ENCODE measurements at regions not wholly inside any gene's neighbourhood (a gene's known extent, or its start where the extent isn't known, plus 50 kb on each side); places are given as distances from the start of the nearest gene placed in this dataset.
"Not testable (repeated sequence)": the region's sequence is repeated elsewhere in the genome, so short reads cannot be mapped to it uniquely, and the experiment has no call there.

DNA sequence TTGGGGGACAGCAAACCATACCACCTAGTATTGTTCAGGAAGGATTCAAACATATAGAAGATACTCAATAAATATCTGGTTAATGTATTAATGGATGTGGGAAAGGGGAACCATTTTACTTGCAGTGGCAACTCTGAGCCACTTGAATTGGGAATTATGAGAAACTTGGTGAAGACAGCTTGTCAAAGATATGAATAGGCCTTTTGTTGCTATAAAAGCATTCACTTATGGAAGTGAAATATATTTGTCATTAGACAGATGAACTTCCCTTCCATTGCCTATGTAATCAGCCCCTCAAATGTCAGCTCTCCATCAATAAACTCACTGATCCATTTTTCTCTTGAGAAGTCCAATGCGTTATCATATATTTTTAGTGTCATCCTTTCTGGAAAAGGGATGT lies 56.1 kb downstream of the GPR85 start:
- H3K4me3 ChIP-seq (ENCODE audit: low read length), result no peak overlapping the region
- no peak for DNase-seq (ENCODE audit: low read depth, low spot score)

DNA sequence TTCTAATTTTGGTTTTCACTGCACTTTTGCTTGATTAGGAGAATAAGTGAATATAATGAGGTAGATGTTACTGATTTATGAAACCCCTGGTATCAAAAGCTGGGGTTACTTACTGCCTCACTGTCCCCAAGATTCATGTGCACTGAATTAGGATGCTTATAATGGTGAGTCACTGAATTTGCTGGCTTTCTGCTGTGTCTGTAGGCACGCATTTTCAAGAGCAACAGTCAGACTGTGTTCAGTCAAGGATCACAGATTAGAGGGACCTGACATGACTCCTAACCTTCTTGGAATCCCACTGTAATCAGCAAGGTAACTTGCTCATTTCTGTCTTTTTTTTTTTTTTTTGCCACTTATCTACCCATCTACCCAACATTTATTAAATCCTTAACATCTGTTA lies 59.7 kb downstream of the GPR85 start:
- H3K4me3 ChIP-seq (ENCODE audit: low read length), result no peak overlapping the region
- no peak for DNase-seq (ENCODE audit: low read depth, low spot score)

DNA sequence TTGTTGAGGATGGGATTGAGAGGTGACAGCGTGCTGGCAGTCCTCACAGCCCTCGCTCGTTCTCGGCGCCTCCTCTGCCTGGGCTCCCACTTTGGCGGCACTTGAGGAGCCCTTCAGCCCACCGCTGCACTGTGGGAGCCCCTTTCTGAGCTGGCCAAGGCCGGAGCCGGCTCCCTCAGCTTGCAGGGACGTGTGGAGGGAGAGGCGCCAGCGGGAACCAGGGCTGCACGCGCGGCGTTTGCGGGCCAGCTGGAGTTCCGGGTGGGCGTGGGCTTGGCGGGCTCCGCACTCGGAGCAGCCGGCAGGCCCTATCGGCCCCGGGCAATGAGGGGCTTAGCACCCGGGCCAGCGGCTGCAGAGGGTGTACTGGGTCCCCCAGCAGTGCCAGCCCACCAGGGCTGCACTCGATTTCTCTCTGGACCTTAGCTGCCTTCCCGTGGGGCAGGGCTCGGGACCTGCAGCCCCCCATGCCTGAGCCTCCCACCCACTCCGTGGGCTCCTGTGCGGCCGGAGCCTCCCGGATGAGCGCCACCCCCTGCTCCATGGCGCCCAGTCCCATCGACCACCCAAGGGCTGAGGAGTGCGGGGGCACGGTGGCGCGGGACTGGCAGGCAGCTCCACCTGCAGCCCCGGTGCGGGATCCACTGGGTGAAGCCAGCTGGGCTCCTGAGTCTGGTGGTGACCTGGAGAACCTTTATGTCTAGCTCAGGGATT lies 69.3 kb downstream of the GPR85 start:
- H3K4me3 ChIP-seq (ENCODE audit: low read length); DNase-seq (ENCODE audit: low read depth, low spot score): not testable (repeated sequence)

DNA sequence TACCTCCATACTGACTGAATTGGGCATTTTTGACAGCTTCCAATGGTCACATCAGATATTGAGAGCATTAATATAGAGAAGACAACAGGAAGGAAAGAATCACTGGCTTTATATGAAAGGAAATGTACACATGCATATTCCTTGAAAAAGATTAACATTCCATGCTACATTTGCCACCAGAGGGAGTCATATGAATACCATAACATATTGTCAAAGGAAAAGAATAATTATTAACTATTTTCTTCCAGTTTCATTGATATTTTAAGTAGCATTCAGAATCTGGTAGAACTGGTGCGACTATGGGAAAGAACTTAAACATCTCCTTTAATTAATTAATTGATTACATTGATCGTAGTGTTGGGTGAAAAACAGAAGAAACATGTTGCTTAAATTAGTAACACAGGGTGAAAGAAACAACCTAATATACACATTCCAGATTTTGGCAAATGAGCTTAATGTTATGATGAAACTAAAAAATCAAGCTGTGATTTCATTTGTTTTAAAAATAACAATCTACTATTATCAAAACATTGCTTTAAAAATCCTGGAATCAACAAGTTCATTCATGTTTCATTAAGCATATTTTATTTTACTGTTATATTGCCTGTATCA lies 71.5 kb downstream of the GPR85 start:
- no peak for DNase-seq (ENCODE audit: low read depth, low spot score)
- no peak overlapping the region for H3K4me3 ChIP-seq (ENCODE audit: low read length)

DNA sequence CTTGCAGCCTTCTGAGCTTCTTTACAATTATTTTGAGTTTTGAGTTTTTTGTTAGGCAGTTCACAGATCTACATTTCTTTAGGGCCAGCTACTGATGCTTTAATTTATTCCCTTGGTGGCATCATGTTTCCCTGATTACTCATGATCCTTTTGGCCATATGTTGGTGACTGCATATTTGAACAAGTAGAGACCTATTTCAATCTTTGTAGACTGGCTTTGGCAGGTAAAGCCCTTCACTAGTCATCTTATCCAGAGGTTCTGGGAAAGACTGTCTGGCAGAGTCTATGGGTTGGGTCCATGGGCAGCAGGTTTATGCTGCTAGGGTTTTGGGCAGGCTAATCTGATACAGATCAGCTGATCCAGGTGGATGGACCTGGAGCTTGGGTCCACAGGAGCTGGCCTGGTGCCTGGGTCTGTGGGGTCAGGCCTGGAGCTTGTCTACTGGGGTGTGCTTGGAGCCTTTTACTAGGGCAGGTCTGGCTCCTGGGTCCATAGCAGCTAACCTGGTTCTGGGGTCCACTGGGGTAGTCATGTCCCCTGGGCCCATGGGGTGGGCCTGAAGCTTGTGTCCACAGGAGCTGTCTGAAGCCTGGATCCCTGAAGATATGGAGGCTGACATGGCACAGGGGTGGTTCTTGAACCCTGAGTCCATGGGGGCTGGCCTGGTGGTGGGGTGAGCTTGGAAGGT lies 72.7 kb downstream of the GPR85 start:
- H3K4me3 ChIP-seq (ENCODE audit: low read length), result no peak overlapping the region
- no peak for DNase-seq (ENCODE audit: low read depth, low spot score)

GRCh38 chr7:113012862-113013261 lies 73.8 kb downstream of the GPR85 start:
- H3K4me3 ChIP-seq (ENCODE audit: low read length); DNase-seq (ENCODE audit: low read depth, low spot score): not testable (repeated sequence)

DNA sequence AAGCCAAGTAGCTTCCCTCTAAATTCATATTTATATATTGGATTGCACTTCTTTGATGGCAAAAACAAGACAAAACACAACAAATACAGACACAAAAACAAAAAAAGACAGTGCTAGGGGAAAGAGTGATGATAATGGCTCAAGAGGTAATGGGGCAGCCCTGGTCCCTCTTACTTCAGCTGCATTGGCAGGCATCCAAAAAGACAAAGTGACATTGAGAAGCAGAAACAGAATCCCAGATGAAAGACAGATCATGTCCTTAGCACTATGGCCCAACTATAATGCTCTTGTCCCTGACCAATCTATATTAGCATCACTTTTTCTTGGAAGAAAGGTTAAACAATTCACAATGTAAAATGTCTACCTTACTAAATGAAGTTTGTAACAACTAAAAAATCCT lies 76.2 kb downstream of the GPR85 start:
- DNase-seq (ENCODE audit: low read depth, low spot score), result no peak
- H3K4me3 ChIP-seq (ENCODE audit: low read length), result no peak overlapping the region

DNA sequence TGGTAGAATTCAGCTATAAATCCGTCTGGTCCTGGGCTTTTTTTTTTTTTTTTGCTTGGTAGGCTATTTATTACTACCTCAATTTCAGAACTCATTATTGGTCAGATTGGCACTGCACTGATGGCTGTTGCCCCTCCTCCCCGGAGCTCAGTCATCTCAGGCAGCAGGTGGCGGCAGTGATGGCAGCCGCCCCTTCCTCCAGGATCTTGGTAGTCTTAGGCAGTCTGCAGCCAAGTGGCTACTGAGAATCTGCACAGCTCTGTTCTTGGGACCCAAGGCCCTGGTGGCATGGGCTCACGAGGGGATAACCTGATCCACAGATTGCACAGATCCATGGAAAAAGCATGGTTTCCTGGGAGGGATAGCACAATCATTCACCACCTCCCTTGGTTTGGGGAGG lies 77.9 kb downstream of the GPR85 start:
- H3K4me3 ChIP-seq (ENCODE audit: low read length), result no peak overlapping the region
- no peak for DNase-seq (ENCODE audit: low read depth, low spot score)

DNA sequence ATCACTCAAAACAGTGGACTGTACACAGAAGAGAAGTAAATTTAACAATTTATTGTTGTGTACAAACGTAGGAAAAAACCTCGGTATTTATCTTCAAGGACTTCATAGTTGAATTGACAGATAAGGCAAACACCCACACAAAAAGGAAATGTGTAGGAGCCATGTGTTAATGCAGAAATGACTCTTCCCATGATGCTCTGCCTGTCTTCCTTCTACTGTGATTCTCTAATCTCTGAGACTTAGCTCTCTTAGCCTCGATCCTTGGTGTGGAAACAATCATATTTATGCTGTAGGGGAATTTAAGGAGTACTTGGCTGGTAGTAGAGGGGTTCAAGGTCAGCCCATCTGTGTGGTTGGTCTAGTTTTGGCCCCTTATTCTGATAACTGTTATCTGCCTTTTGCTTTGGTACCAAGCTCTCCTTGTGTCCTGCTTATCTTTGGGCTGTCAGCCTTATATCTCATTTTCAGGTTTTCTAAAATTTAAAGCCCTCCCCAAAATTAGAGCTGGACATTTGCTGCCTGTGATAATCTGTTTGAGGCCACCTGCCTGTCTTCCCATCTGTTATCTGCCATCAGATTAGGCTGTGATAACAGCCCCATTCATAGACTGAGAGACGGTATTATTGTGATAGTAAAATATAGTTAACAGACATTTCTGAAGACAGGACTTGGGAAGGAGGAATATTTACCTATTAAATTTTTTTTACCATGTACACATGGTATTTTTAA lies 81.7 kb downstream of the GPR85 start:
- no peak overlapping the region for H3K4me3 ChIP-seq (ENCODE audit: low read length)
- DNase-seq (ENCODE audit: low read depth, low spot score), result no peak

GRCh38 chr7:113000316-113001020 lies 86.2 kb downstream of the GPR85 start:
- H3K4me3 ChIP-seq (ENCODE audit: low read length), result no peak overlapping the region
- no peak for DNase-seq (ENCODE audit: low read depth, low spot score)

GRCh38 chr7:112997831-112998230 lies 88.8 kb downstream of the GPR85 start:
- H3K4me3 ChIP-seq (ENCODE audit: low read length), result no peak overlapping the region
- DNase-seq (ENCODE audit: low read depth, low spot score), result no peak

GRCh38 chr7:112996331-112996871 lies 90.2 kb downstream of the GPR85 start:
- no peak for DNase-seq (ENCODE audit: low read depth, low spot score)
- no peak overlapping the region for H3K4me3 ChIP-seq (ENCODE audit: low read length)

GRCh38 chr7:112995059-112995824 lies 91.4 kb downstream of the GPR85 start:
- no peak for DNase-seq (ENCODE audit: low read depth, low spot score)
- no peak overlapping the region for H3K4me3 ChIP-seq (ENCODE audit: low read length)

DNA sequence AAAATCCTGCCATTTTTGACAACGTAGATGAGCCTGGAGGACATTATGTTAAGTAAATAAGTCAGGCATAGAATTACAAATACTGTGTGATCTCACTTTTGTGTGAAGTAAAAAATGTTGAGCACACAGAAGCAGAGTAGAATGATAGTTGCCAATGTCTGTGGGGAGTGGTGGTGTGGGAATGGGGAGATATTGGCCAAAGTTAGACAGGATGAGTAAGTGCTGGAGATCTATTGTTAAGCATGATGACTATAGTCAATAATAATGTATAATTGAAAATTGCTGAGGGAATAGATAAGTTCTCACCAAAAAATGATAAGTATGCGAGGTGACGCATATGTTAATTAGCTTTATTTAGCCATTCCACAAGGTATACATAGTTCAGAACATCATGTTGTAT lies 92.0 kb downstream of the GPR85 start:
- DNase-seq (ENCODE audit: low read depth, low spot score), result no peak

GRCh38 chr7:112990624-112991023 lies 96.0 kb downstream of the GPR85 start:
- H3K4me3 ChIP-seq (ENCODE audit: low read length), result no peak overlapping the region
- no peak for DNase-seq (ENCODE audit: low read depth, low spot score)

More for the DNA sequence above, 92.0 kb downstream of the GPR85 start:
- H3K4me3 ChIP-seq (ENCODE audit: low read length), result no peak overlapping the region

GRCh38 chr7:112989531-112989930 lies 97.1 kb downstream of the GPR85 start:
- H3K4me3 ChIP-seq (ENCODE audit: low read length), result no peak overlapping the region
- no peak for DNase-seq (ENCODE audit: low read depth, low spot score)

GRCh38 chr7:112987171-112987570 lies 99.5 kb downstream of the GPR85 start:
- DNase-seq (ENCODE audit: low read depth, low spot score), result no peak
- no peak overlapping the region for H3K4me3 ChIP-seq (ENCODE audit: low read length)

DNA sequence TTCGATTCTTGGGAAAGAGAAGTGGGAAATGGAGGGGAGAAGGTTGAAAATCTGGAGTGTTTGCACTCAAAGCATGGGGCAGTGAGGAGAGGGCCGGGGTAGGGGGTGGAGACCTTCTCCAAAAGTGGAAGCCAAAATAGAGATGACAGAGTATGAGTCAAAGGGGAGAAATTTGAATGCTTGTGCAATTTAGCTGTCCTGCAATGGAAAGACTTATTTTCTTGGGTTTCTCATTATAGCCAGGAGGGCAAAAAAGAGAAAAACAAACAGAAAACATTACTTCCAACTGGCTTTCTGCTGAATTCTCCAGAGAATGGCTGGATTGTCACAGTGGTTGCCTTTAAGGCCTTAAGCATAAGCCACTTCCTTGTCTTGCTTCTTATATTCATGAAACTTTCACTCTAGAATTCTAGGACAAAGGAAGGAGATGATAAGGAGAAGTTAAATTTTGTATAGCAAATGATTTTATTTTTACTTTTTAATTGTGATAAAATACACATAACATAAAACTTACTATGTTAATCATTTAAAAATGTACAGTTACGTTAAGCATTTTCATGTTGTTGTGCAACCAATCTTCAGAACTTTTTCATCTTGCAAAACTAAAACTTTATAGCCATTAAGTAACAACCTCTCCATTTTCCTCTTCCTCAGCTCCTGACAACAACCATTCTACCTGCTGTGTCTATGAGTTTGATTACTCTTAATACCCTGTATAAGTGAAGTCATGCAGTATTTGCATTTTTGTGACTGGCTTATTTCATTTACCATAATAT lies 100.2 kb downstream of the GPR85 start:
- no peak for DNase-seq (ENCODE audit: low read depth, low spot score)
- no peak overlapping the region for H3K4me3 ChIP-seq (ENCODE audit: low read length)

Measured in Jurkat, Clone E6-1 (cell line).